WI38 (cell line): ENCODE measurements at regions not wholly inside any gene's neighbourhood (a gene's known extent, or its start where the extent isn't known, plus 50 kb on each side); places are given as distances from the start of the nearest gene placed in this dataset.

Experiments
- H3K4me3 ChIP-seq: 2 replicates; pipeline ENCODE4 v1.5.1; 2011; ENCODE audit warnings: low read depth, mild to moderate bottlenecking, control low read depth, low read length
- CTCF ChIP-seq: IDR thresholded peaks from 2 replicates; pipeline ENCODE4 v1.5.1; 2012; ENCODE audit warnings: low read depth, mild to moderate bottlenecking, control low read depth, low read length

GRCh38 chr17:70674061-70674460 lies 504.7 kb downstream of the KCNJ2 start:
- TF ChIP-seq CTCF = no peak

GRCh38 chr17:70675070-70675590 lies 505.8 kb downstream of the KCNJ2 start:
- TF ChIP-seq CTCF = no peak
- no peak overlapping the region for H3K4me3 ChIP-seq

More at GRCh38 chr17:70674061-70674460, 504.7 kb downstream of the KCNJ2 start:
- H3K4me3 ChIP-seq = no peak overlapping the region

GRCh38 chr17:70677783-70678647 lies 508.7 kb downstream of the KCNJ2 start:
- no peak for TF ChIP-seq CTCF
- no peak overlapping the region for H3K4me3 ChIP-seq

GRCh38 chr17:70678889-70679288 lies 509.6 kb downstream of the KCNJ2 start:
- no peak overlapping the region for H3K4me3 ChIP-seq
- no peak for TF ChIP-seq CTCF

- no peak for TF ChIP-seq CTCF
- no peak overlapping the region for H3K4me3 ChIP-seq
Observed at GRCh38 chr17:70683936-70684335, 514.6 kb downstream of the KCNJ2 start.

GRCh38 chr17:70687421-70687820 lies 518.1 kb downstream of the KCNJ2 start:
- H3K4me3 ChIP-seq = no peak overlapping the region
- no peak for TF ChIP-seq CTCF

GRCh38 chr17:70691150-70691549 lies 521.8 kb downstream of the KCNJ2 start:
- TF ChIP-seq CTCF = no peak
- no peak overlapping the region for H3K4me3 ChIP-seq
